H1 (cell line): ENCODE measurements at regions not wholly inside any gene's neighbourhood (a gene's known extent, or its start where the extent isn't known, plus 50 kb on each side); places are given as distances from the start of the nearest gene placed in this dataset.
"Not testable (repeated sequence)": the region's sequence is repeated elsewhere in the genome, so short reads cannot be mapped to it uniquely, and the experiment has no call there.

Experiments used
- CTCF ChIA-PET: fragments of 300-600 bp; sonication (Branson Sonifier 250); formaldehyde crosslinking; loops from one replicate; lab custom pipeline; 2021; ENCODE audit not compliant: partially characterized antibody; lab: Charles Lee
- POLR2A ChIA-PET: fragments of 300-600 bp; sonication (Branson Sonifier 250); formaldehyde crosslinking; loops from one replicate; lab custom pipeline; 2021; ENCODE audit warnings: inconsistent platforms; ENCODE audit not compliant: partially characterized antibody; lab: Charles Lee
- DNase-seq, 2 experiments: peaks; one replicate each; pipeline versions ENCODE4 v3.0.0 to v3.0.0-alpha.2; 2010 to 2022; ENCODE audit warnings: low spot score in 2 of 2, low read depth in 1 of 2, mixed read lengths in 1 of 2
- FAIRE-seq: peaks from 2 replicates; lab custom pipeline; 2011; peaks lifted over from hg19 to GRCh38; lab: Jason Lieb, UNC
- H2AFZ ChIP-seq: 2 replicates; pipeline ENCODE4 v1.8.1; 2012; ENCODE audit warnings: low read length, inconsistent platforms
- H2AK5ac ChIP-seq: 2 replicates; pipeline ENCODE4 v1.6.1; 2013; ENCODE audit warnings: low read depth, low read length
- H2BK120ac ChIP-seq: replicated peaks from 2 replicates; pipeline ENCODE3; 2013; ENCODE audit warnings: low read depth, low read length, inconsistent platforms
- H2BK12ac ChIP-seq: 2 replicates; pipeline ENCODE4 v1.6.1; 2013; ENCODE audit warnings: low read depth, low read length
- H2BK15ac ChIP-seq: 2 replicates; pipeline ENCODE4 v1.6.1; 2013; ENCODE audit warnings: low read length
- H2BK20ac ChIP-seq: 2 replicates; pipeline ENCODE4 v1.6.1; 2013; ENCODE audit warnings: low read length
- H2BK5ac ChIP-seq: 2 replicates; pipeline ENCODE4 v1.6.1; 2013; ENCODE audit warnings: low read depth, low read length
- H3K14ac ChIP-seq: 2 replicates; pipeline ENCODE4 v1.6.1; 2013; ENCODE audit warnings: inconsistent platforms; ENCODE audit not compliant: insufficient read length
- H3K18ac ChIP-seq: 2 replicates; pipeline ENCODE4 v1.6.1; 2013; ENCODE audit warnings: low read length; ENCODE audit errors: extremely low read depth
- H3K23ac ChIP-seq: 2 replicates; pipeline ENCODE4 v1.6.1; 2013; ENCODE audit warnings: inconsistent platforms; ENCODE audit not compliant: insufficient read length
- H3K23me2 ChIP-seq: 2 replicates; pipeline ENCODE4 v1.6.1; 2013; ENCODE audit warnings: low read depth, low read length
- H3K27ac ChIP-seq: 2 replicates; pipeline ENCODE4 v1.6.1; 2011; ENCODE audit warnings: low read depth, low read length, inconsistent platforms
- H3K27me3 ChIP-seq, 4 experiments: replicated peaks in 1 of 4; 1 replicate in 1 of 4; 2 replicates in 3 of 4; pipeline versions ENCODE4 v1.6.1 to v1.8.1; 2011 to 2013; ENCODE audit warnings: low read length in 3 of 4, mild to moderate bottlenecking in 3 of 4, inconsistent platforms in 2 of 4, mixed read lengths in 2 of 4, moderate library complexity in 1 of 4; ENCODE audit not compliant: control insufficient read depth in 3 of 4, insufficient read depth in 3 of 4; ENCODE audit errors: extremely low read depth in 1 of 4
- H3K36me3 ChIP-seq, 4 experiments: 2 replicates each; pipeline versions ENCODE4 v1.6.1 to v1.8.1; 2011 to 2013; ENCODE audit warnings: mild to moderate bottlenecking in 4 of 4, low read length in 3 of 4, moderate library complexity in 2 of 4, control low read depth in 1 of 4, inconsistent platforms in 1 of 4; ENCODE audit not compliant: insufficient read depth in 4 of 4, control insufficient read depth in 2 of 4
- H3K4ac ChIP-seq: replicated peaks from 2 replicates; pipeline ENCODE3; 2013; ENCODE audit warnings: low read length, low read depth, mixed read lengths, inconsistent platforms; ENCODE audit not compliant: insufficient read length
- H3K4me1 ChIP-seq, 4 experiments: replicated peaks in 1 of 4; 1 replicate in 1 of 4; 2 replicates in 3 of 4; pipeline versions ENCODE4 v1.6.1 to v1.8.1; 2011 to 2013; ENCODE audit warnings: low read length in 3 of 4, inconsistent platforms in 2 of 4, mixed read lengths in 1 of 4; ENCODE audit not compliant: insufficient read depth in 4 of 4, control insufficient read depth in 3 of 4
- H3K4me2 ChIP-seq, 2 experiments: 2 replicates each; pipeline versions ENCODE4 v1.6.1 to v1.8.1; 2011 to 2013; ENCODE audit warnings: low read depth in 2 of 2, low read length in 2 of 2, control low read depth in 1 of 2, inconsistent platforms in 1 of 2, mild to moderate bottlenecking in 1 of 2; ENCODE audit not compliant: insufficient read depth in 1 of 2
- H3K4me3 ChIP-seq, 4 experiments: fragments of 200-600, 300-600 bp in 1 of 4; sonication (generic), shearing (Covaris generic), sonication (Bioruptor Twin) in 1 of 4; 2 replicates each; pipeline versions ENCODE4 v1.5.1 to v1.8.1; 2011 to 2016; ENCODE audit warnings: low read length in 4 of 4, low read depth in 3 of 4, control low read depth in 2 of 4, inconsistent platforms in 2 of 4, mild to moderate bottlenecking in 2 of 4, mixed read lengths in 1 of 4, moderate library complexity in 1 of 4; ENCODE audit not compliant: insufficient read depth in 2 of 4; ENCODE audit errors: extremely low read depth in 1 of 4
- H3K56ac ChIP-seq: replicated peaks from 2 replicates; pipeline ENCODE3; 2013; ENCODE audit warnings: low read depth, mild to moderate bottlenecking, mixed read lengths, low read length, inconsistent platforms; ENCODE audit not compliant: insufficient read length
- H3K79me1 ChIP-seq: 2 replicates; pipeline ENCODE4 v1.6.1; 2013; ENCODE audit warnings: low read depth, low read length, control low read depth
- H3K79me2 ChIP-seq, 2 experiments: 2 replicates each; pipeline versions ENCODE4 v1.6.1 to v1.8.1; 2012 to 2013; ENCODE audit warnings: low read length in 2 of 2, mild to moderate bottlenecking in 2 of 2, inconsistent platforms in 1 of 2; ENCODE audit not compliant: insufficient read depth in 2 of 2, control insufficient read depth in 1 of 2
- H3K9ac ChIP-seq, 4 experiments: replicated peaks in 1 of 4; 1 replicate in 1 of 4; 2 replicates in 3 of 4; pipeline versions ENCODE4 v1.6.1 to v1.8.1; 2011 to 2013; ENCODE audit warnings: low read depth in 3 of 4, low read length in 3 of 4, control low read depth in 2 of 4, mild to moderate bottlenecking in 2 of 4, moderate library complexity in 2 of 4, inconsistent platforms in 1 of 4; ENCODE audit errors: extremely low read depth in 1 of 4
- H3K9me3 ChIP-seq, 2 experiments: 2 replicates each; pipeline versions ENCODE4 v1.6.1 to v1.8.1; 2012 to 2013; ENCODE audit warnings: mild to moderate bottlenecking in 2 of 2, moderate library complexity in 2 of 2, control low read depth in 1 of 2, inconsistent platforms in 1 of 2, low read depth in 1 of 2, low read length in 1 of 2, mixed read lengths in 1 of 2; ENCODE audit not compliant: insufficient read depth in 2 of 2
- H4K20me1 ChIP-seq, 2 experiments: replicated peaks in 1 of 2; 2 replicates each; pipeline versions ENCODE3 to v1.8.1; 2011 to 2013; ENCODE audit warnings: inconsistent platforms in 2 of 2, low read length in 2 of 2, mild to moderate bottlenecking in 1 of 2; ENCODE audit not compliant: insufficient read depth in 2 of 2, control insufficient read depth in 1 of 2
- H4K5ac ChIP-seq: 2 replicates; pipeline ENCODE4 v1.6.1; 2013; ENCODE audit warnings: low read length, low read depth, mixed read lengths, inconsistent platforms; ENCODE audit not compliant: insufficient read length
- H4K8ac ChIP-seq: 2 replicates; pipeline ENCODE4 v1.8.0; 2013; ENCODE audit warnings: mild to moderate bottlenecking, moderate library complexity, low read length, inconsistent platforms; ENCODE audit not compliant: insufficient read depth; ENCODE audit errors: extremely low read depth
- H4K91ac ChIP-seq: replicated peaks from 2 replicates; pipeline ENCODE3; 2013; ENCODE audit warnings: low read length, mixed read lengths, inconsistent platforms; ENCODE audit not compliant: insufficient read length
- WGBS, 2 experiments: shearing (Covaris generic) in 1 of 2; methylation state at CpG; one replicate each; pipeline versions ENCODE4 v1.1.6 to v1.1.7; 2013 to 2015; ENCODE audit warnings: low lambda C conversion rate in 2 of 2, mixed read lengths in 2 of 2, inconsistent platforms in 1 of 2, low coverage in 1 of 2, missing lambda C conversion rate in 1 of 2; ENCODE audit not compliant: insufficient replicate concordance in 2 of 2, insufficient coverage in 1 of 2, insufficient read length in 1 of 2; ENCODE audit errors: extremely low coverage in 1 of 2, missing lambda C conversion rate in 1 of 2; 5-methylcytosine and 5-hydroxymethylcytosine counted together

GRCh38 chr15:35700091-35700593 lies 154.2 kb upstream of the DPH6 start:
- POLR2A ChIA-PET, H3K14ac ChIP-seq, H2BK12ac ChIP-seq, H2BK120ac ChIP-seq, H2BK15ac ChIP-seq, H3K9me3 ChIP-seq, H3K4me1 ChIP-seq, H3K23me2 ChIP-seq, CTCF ChIA-PET, H2AFZ ChIP-seq, H3K9ac ChIP-seq, H2BK20ac ChIP-seq, H3K79me2 ChIP-seq, H4K20me1 ChIP-seq, H3K4ac ChIP-seq, H3K4me3 ChIP-seq, H4K91ac ChIP-seq, H3K27me3 ChIP-seq, DNase-seq, H2AK5ac ChIP-seq, H4K8ac ChIP-seq, H3K4me2 ChIP-seq, H3K36me3 ChIP-seq, H3K79me1 ChIP-seq, H3K23ac ChIP-seq, H3K18ac ChIP-seq, H3K27ac ChIP-seq, H2BK5ac ChIP-seq, H4K5ac ChIP-seq, FAIRE-seq, H3K56ac ChIP-seq: not testable (repeated sequence)
- WGBS, 2 experiments, result 89% methylated on average over 5 of the region's 5 CpGs; no CpG with 5 or more reads in 1 of the 2 experiments
